Stimulated activated CD4-positive, alpha-beta T cell treated with anti-CD3 and anti-CD28 coated beads, Interleukin-12 subunit alpha, Interleukin-12 subunit beta, amount 100 ng/mL, for 48 hours (primary cell): ENCODE measurements at regions not wholly inside any gene's neighbourhood (a gene's known extent, or its start where the extent isn't known, plus 50 kb on each side); places are given as distances from the start of the nearest gene placed in this dataset.
A peak's percentile ranks its signal among the peaks of the same experiment; 100 is the strongest.

ENCODE experiments used
- DNase-seq, 3 donors: peaks; one replicate each; pipeline ENCODE4 v3.0.0-alpha.2; 2020; ENCODE audit warnings: low read depth in 2 of 3, low spot score in 1 of 3

GRCh38 chr12:92615086-92615485 lies 87.7 kb upstream of the PLEKHG7 start:
- no peak for DNase-seq

- DNase-seq: no peak
Measured at GRCh38 chr12:92614502-92614901, 88.3 kb upstream of the PLEKHG7 start.

GRCh38 chr12:92614001-92614400 lies 88.8 kb upstream of the PLEKHG7 start:
- DNase-seq: no peak

- DNase-seq: no peak
Measured at GRCh38 chr12:92612611-92613010, 90.2 kb upstream of the PLEKHG7 start.

GRCh38 chr12:92608151-92609091 lies 94.4 kb upstream of the PLEKHG7 start:
- no peak for DNase-seq

GRCh38 chr12:92606956-92607355 lies 95.8 kb upstream of the PLEKHG7 start:
- no peak for DNase-seq

- DNase-seq: no peak
Measured at GRCh38 chr12:92605621-92606170, 97.1 kb upstream of the PLEKHG7 start.

GRCh38 chr12:92604786-92605185 lies 98.0 kb upstream of the PLEKHG7 start:
- no peak for DNase-seq

- peak in 1 of 3 donors; percentile 1 for DNase-seq
Measured at GRCh38 chr12:92603741-92604432, 98.9 kb upstream of the PLEKHG7 start.

- DNase-seq: no peak
Measured at GRCh38 chr12:92602930-92603623, 99.7 kb upstream of the PLEKHG7 start.

- DNase-seq: no peak
Measured at GRCh38 chr12:92602476-92602875, 100.3 kb upstream of the PLEKHG7 start.

- DNase-seq: no peak
Measured at GRCh38 chr12:92601680-92602079, 101.1 kb upstream of the PLEKHG7 start.

GRCh38 chr12:92601176-92601575 lies 101.6 kb upstream of the PLEKHG7 start:
- no peak for DNase-seq

GRCh38 chr12:92600052-92600451 lies 102.7 kb upstream of the PLEKHG7 start:
- no peak for DNase-seq

GRCh38 chr12:92597997-92598396 lies 104.8 kb upstream of the PLEKHG7 start:
- no peak for DNase-seq

GRCh38 chr12:92597118-92597517 lies 105.7 kb upstream of the PLEKHG7 start:
- DNase-seq: no peak

- no peak for DNase-seq
Measured at GRCh38 chr12:92596383-92596782, 106.4 kb upstream of the PLEKHG7 start.

- DNase-seq: no peak
Measured at GRCh38 chr12:92595663-92596062, 107.1 kb upstream of the PLEKHG7 start.

GRCh38 chr12:92593734-92594402 lies 108.9 kb upstream of the PLEKHG7 start:
- peak; percentile 48 to 71 (median 52) for DNase-seq

- DNase-seq: no peak
Measured at GRCh38 chr12:92585115-92585727, 117.6 kb upstream of the PLEKHG7 start.
